H1 (cell line): ENCODE measurements at regions not wholly inside any gene's neighbourhood (a gene's known extent, or its start where the extent isn't known, plus 50 kb on each side); places are given as distances from the start of the nearest gene placed in this dataset.

ENCODE experiments used
- BACH1 ChIP-seq: IDR thresholded peaks from 2 replicates; pipeline ENCODE4 v1.6.1; 2012; ENCODE audit warnings: low read length, improper control_type of control experiment
- CBX5 ChIP-seq: fragments of 300-800, 300-1000 bp; sonication (generic); IDR thresholded peaks from 2 replicates; pipeline ENCODE4 v1.7.1; 2016; ENCODE audit warnings: antibody characterized with exemption, low read length, low read depth
- USF2 ChIP-seq: IDR thresholded peaks from 2 replicates; pipeline ENCODE4 v1.6.1; 2011; ENCODE audit warnings: low read length, improper control_type of control experiment

GRCh38 chr6:14747881-14748520 lies 497.9 kb upstream of the JARID2 start (continued):
- TF ChIP-seq USF2 (no peak), CBX5 (no peak), BACH1 (no peak)
